NCI-H524 treated with DMSO at 0.1 percent for 48 hours (cell line): ENCODE measurements at regions not wholly inside any gene's neighbourhood (a gene's known extent, or its start where the extent isn't known, plus 50 kb on each side); places are given as distances from the start of the nearest gene placed in this dataset.

Experiments used
- DNase-seq: peaks from one replicate; lab custom pipeline; 2025; lab: John Stamatoyannopoulos, UW

- no peak for DNase-seq
These were observed 87.0 kb upstream of the DNAJC19 start for GRCh38 chr3:181076558-181076957.

GRCh38 chr3:181075098-181075497, 85.6 kb upstream of the DNAJC19 start:
- peak; percentile 83 for DNase-seq

- no peak for DNase-seq
These were observed 76.9 kb upstream of the DNAJC19 start for GRCh38 chr3:181066143-181067087.

GRCh38 chr3:181056136-181056732, 66.7 kb upstream of the DNAJC19 start:
- DNase-seq: no peak

GRCh38 chr3:181054538-181054937, 65.0 kb upstream of the DNAJC19 start:
- DNase-seq: no peak

- no peak for DNase-seq
These were observed 62.7 kb upstream of the DNAJC19 start for GRCh38 chr3:181052256-181052655.

- no peak for DNase-seq
These were observed 61.2 kb upstream of the DNAJC19 start for GRCh38 chr3:181050738-181051137.

GRCh38 chr3:181040030-181040429, 50.5 kb upstream of the DNAJC19 start:
- DNase-seq: no peak
